Neural progenitor cell (in vitro differentiated cells): ENCODE measurements at regions not wholly inside any gene's neighbourhood (a gene's known extent, or its start where the extent isn't known, plus 50 kb on each side); places are given as distances from the start of the nearest gene placed in this dataset.
"Not testable (repeated sequence)": the region's sequence is repeated elsewhere in the genome, so short reads cannot be mapped to it uniquely, and the experiment has no call there.

ENCODE experiments used
- DNase-seq: peaks from one replicate; pipeline ENCODE4 v3.0.0-alpha.2; 2016; ENCODE audit warnings: low spot score
- H2AFZ ChIP-seq: fragments of 200-600 bp; sonication (generic); replicated peaks from 2 replicates; pipeline ENCODE4 v1.6.1; 2016; ENCODE audit warnings: antibody characterized with exemption
- H3F3A ChIP-seq: fragments of 200-600 bp; sonication (generic); 2 replicates; pipeline ENCODE4 v1.6.1; 2016; ENCODE audit warnings: antibody characterized with exemption, low read depth
- H3K27ac ChIP-seq: fragments of 200-600 bp; sonication (generic); 2 replicates; pipeline ENCODE4 v1.5.1; 2016; ENCODE audit warnings: mild to moderate bottlenecking
- H3K27me3 ChIP-seq: fragments of 200-600 bp; sonication (generic); 2 replicates; pipeline ENCODE4 v1.6.1; 2016; ENCODE audit warnings: mild to moderate bottlenecking, moderate library complexity
- H3K36me3 ChIP-seq: fragments of 200-600 bp; sonication (generic); 2 replicates; pipeline ENCODE4 v1.5.1; 2016
- H3K4me1 ChIP-seq: fragments of 200-600 bp; sonication (generic); 2 replicates; pipeline ENCODE4 v1.6.1; 2016; ENCODE audit warnings: mixed run types
- H3K4me2 ChIP-seq: fragments of 200-600 bp; sonication (generic); 2 replicates; pipeline ENCODE4 v1.6.1; 2016
- H3K4me3 ChIP-seq: fragments of 200-600 bp; sonication (generic); 2 replicates; pipeline ENCODE4 v1.5.1; 2016
- H3K79me2 ChIP-seq: fragments of 200-600 bp; sonication (generic); 2 replicates; pipeline ENCODE4 v1.6.1; 2016; ENCODE audit warnings: low read depth
- H3K9ac ChIP-seq: fragments of 200-600 bp; sonication (generic); 2 replicates; pipeline ENCODE4 v1.6.1; 2016
- H3K9me3 ChIP-seq: fragments of 200-600 bp; sonication (generic); 2 replicates; pipeline ENCODE4 v1.5.1; 2016; ENCODE audit warnings: low read depth
- H4K20me1 ChIP-seq: fragments of 200-600 bp; sonication (generic); 2 replicates; pipeline ENCODE4 v1.6.1; 2016; ENCODE audit warnings: low read depth
- H3K27ac Mint-ChIP-seq: 3 replicates; pipeline ENCODE4 v1.8.0; 2021; ENCODE audit warnings: mixed read lengths
- H3K27me3 Mint-ChIP-seq: 2 replicates; pipeline ENCODE4 v1.8.0; 2022; ENCODE audit warnings: low read depth, mild to moderate bottlenecking, inconsistent platforms, moderate library complexity, mixed read lengths; ENCODE audit not compliant: insufficient read depth
- H3K36me3 Mint-ChIP-seq: 3 replicates; pipeline ENCODE4 v1.8.0; 2021; ENCODE audit warnings: mixed read lengths
- H3K4me1 Mint-ChIP-seq: 3 replicates; pipeline ENCODE4 v1.8.0; 2021; ENCODE audit warnings: mixed read lengths
- H3K4me3 Mint-ChIP-seq: 3 replicates; pipeline ENCODE4 v1.8.0; 2021; ENCODE audit warnings: mild to moderate bottlenecking, moderate library complexity, mixed read lengths
- H3K9me3 Mint-ChIP-seq: 3 replicates; pipeline ENCODE4 v1.8.0; 2020; ENCODE audit warnings: mixed read lengths
- EZH2 ChIP-seq: fragments of 200-600 bp; sonication (generic); IDR thresholded peaks from 2 replicates; pipeline ENCODE4 v1.6.1; 2017; ENCODE audit warnings: antibody characterized with exemption, mild to moderate bottlenecking, moderate library complexity
- EZH2phosphoT487 ChIP-seq: fragments of 200-600 bp; sonication (generic); IDR thresholded peaks from 2 replicates; pipeline ENCODE4 v1.6.1; 2017; ENCODE audit warnings: antibody characterized with exemption
- TF ChIP-seq, protein P1 (sequence below): fragments of 200-600 bp; sonication (generic); IDR thresholded peaks from 2 replicates; pipeline ENCODE4 v1.5.1; 2017; ENCODE audit warnings: antibody characterized with exemption, mild to moderate bottlenecking

DNA sequence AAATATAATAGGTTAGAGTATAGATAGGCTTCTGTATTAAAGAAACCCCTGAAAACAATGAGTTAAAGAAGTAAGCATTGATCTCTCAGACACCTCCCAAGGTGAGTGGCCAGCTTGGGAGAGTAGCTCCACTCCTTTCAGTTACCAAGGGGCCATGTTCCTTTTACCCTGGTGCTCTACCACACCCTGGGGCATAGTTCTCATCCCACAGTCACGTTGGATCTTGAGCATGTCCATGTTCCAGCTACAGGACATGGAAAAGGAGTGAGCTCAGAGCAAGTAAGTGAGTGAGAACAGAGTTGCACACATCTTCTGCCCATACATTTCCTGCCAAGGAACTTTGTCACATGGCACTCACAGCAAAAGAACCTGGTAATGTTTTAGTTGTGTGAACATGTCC is 325.9 kb upstream of the SLC39A10 start:
- H3K79me2 ChIP-seq, result no peaks in the 10 kb centered on the region
- H3K4me1 Mint-ChIP-seq, result no peaks in the 10 kb centered on the region
- no peaks in the 10 kb centered on the region for H4K20me1 ChIP-seq
- DNase-seq, result no peak
- no peak overlapping the region for H3K27ac Mint-ChIP-seq
- H3F3A ChIP-seq, result no peaks in the 10 kb centered on the region
- no peak overlapping the region for H3K4me2 ChIP-seq
- no peaks in the 10 kb centered on the region for H3K27me3 Mint-ChIP-seq
- H3K36me3 ChIP-seq, result no peaks in the 10 kb centered on the region
- H3K4me3 Mint-ChIP-seq, result no peak overlapping the region
- H3K27ac ChIP-seq, result no peak overlapping the region
- no peaks in the 10 kb centered on the region for H3K27me3 ChIP-seq
- TF ChIP-seq EZH2 (no peak), EZH2phosphoT487 (no peak)
- H3K36me3 Mint-ChIP-seq, result no peaks in the 10 kb centered on the region
- no peak overlapping the region for H2AFZ ChIP-seq
- no peak overlapping the region for H3K9ac ChIP-seq
- H3K9me3 Mint-ChIP-seq, result no peaks in the 10 kb centered on the region
- no peaks in the 10 kb centered on the region for H3K4me1 ChIP-seq
- H3K4me3 ChIP-seq, result no peak overlapping the region
- H3K9me3 ChIP-seq, result no peaks in the 10 kb centered on the region

DNA sequence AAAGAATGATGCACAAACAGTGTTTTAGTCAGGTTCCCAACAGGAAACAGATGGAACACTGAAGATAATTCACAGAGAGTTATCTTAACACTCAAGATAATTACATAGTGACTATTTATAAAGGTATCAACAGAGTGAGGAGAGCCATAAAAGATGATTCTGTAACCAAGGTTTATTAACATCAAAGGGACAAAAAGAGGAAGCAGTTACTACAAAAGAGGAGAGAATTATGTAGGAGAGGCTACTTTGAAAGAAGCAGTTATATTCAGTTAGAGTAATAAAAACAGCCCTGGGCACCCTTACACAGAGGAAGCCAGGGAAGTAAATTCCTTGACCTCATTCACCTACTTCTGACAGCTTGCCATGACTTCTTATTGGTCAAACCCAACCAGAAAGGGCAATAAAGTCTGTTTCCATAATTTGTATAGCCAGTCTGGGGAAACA is 326.5 kb upstream of the SLC39A10 start:
- Histone ChIP-seq H2AFZ (no peak overlapping the region), H3K4me2 (no peak overlapping the region), H3K4me3 (no peak overlapping the region), H3K4me1 (no peaks in the 10 kb centered on the region), H3K9ac (no peak overlapping the region), H3K9me3 (no peaks in the 10 kb centered on the region), H3K27me3 (no peaks in the 10 kb centered on the region), H3K36me3 (no peaks in the 10 kb centered on the region), H3K27ac (no peak overlapping the region), H3K79me2 (no peaks in the 10 kb centered on the region), H3F3A (no peaks in the 10 kb centered on the region), H4K20me1 (no peaks in the 10 kb centered on the region)
- TF ChIP-seq, protein P1, sequence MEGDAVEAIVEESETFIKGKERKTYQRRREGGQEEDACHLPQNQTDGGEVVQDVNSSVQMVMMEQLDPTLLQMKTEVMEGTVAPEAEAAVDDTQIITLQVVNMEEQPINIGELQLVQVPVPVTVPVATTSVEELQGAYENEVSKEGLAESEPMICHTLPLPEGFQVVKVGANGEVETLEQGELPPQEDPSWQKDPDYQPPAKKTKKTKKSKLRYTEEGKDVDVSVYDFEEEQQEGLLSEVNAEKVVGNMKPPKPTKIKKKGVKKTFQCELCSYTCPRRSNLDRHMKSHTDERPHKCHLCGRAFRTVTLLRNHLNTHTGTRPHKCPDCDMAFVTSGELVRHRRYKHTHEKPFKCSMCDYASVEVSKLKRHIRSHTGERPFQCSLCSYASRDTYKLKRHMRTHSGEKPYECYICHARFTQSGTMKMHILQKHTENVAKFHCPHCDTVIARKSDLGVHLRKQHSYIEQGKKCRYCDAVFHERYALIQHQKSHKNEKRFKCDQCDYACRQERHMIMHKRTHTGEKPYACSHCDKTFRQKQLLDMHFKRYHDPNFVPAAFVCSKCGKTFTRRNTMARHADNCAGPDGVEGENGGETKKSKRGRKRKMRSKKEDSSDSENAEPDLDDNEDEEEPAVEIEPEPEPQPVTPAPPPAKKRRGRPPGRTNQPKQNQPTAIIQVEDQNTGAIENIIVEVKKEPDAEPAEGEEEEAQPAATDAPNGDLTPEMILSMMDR, result no peak
- TF ChIP-seq EZH2 (no peak), EZH2phosphoT487 (no peak)
- no peak for DNase-seq
- H3K9me3 Mint-ChIP-seq, result no peaks in the 10 kb centered on the region
- no peak overlapping the region for H3K4me3 Mint-ChIP-seq
- H3K4me1 Mint-ChIP-seq, result no peaks in the 10 kb centered on the region
- H3K27me3 Mint-ChIP-seq, result no peaks in the 10 kb centered on the region
- no peak overlapping the region for H3K27ac Mint-ChIP-seq
- no peaks in the 10 kb centered on the region for H3K36me3 Mint-ChIP-seq

DNA sequence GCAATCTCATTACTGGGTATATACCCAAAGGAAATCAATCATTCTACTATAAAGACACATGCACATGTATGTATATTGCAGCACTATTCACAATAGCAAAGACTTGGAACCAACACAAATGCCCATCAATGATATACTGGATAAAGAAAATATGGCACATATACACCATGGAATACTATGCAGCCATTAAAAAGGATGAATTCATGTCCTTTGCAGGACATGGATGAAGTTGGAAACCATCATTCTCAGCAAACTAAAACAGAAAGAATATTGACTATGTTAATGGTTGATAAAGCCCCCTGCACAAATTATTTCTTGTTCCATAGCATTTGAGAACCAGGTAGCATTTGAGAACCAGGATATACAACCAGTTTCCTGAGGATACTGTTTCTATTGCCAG is 327.2 kb upstream of the SLC39A10 start:
- H3K27me3 Mint-ChIP-seq, H3K27ac Mint-ChIP-seq, H3K4me3 ChIP-seq, DNase-seq, H3F3A ChIP-seq, H3K36me3 ChIP-seq, H3K27ac ChIP-seq, H3K9me3 Mint-ChIP-seq, H3K9me3 ChIP-seq, H3K4me1 Mint-ChIP-seq, H4K20me1 ChIP-seq, H3K79me2 ChIP-seq, H3K4me1 ChIP-seq, H2AFZ ChIP-seq, H3K4me3 Mint-ChIP-seq, H3K36me3 Mint-ChIP-seq, H3K27me3 ChIP-seq, H3K9ac ChIP-seq, H3K4me2 ChIP-seq: not testable (repeated sequence)

DNA sequence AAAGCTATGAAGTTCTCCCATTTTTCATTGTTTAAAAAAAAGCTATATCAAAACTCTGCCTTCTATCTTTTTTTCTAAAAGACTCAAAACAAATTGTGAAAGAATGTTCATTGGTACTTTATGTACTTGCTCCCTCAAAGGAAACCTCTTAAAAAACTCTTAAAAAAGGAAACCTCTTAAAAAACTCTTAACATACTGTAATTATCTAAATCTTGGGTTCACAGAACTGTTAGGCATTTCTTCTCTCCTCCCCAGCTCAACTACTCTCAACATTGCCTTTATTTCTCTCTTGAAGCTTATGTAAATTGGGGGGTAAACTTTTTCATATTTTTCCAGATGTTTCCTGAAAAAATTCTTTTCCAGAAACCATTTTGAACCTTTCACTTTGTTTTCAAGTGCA is 330.5 kb upstream of the SLC39A10 start:
- no peaks in the 10 kb centered on the region for H3K27me3 ChIP-seq
- H3K4me3 ChIP-seq, result no peak overlapping the region
- H3K27ac Mint-ChIP-seq, result no peak overlapping the region
- H4K20me1 ChIP-seq, result no peaks in the 10 kb centered on the region
- H3K9me3 Mint-ChIP-seq, result peaks cover 4% of the 10 kb centered on the region
- no peak overlapping the region for H3K27ac ChIP-seq
- no peaks in the 10 kb centered on the region for H3K9me3 ChIP-seq
- H3K4me1 ChIP-seq, result no peaks in the 10 kb centered on the region
- H3K4me2 ChIP-seq, result no peak overlapping the region
- H3K79me2 ChIP-seq, result no peaks in the 10 kb centered on the region
- DNase-seq, result no peak
- no peaks in the 10 kb centered on the region for H3F3A ChIP-seq
- no peak overlapping the region for H3K4me3 Mint-ChIP-seq
- no peaks in the 10 kb centered on the region for H3K36me3 Mint-ChIP-seq
- H3K4me1 Mint-ChIP-seq, result no peaks in the 10 kb centered on the region
- no peaks in the 10 kb centered on the region for H3K36me3 ChIP-seq
- TF ChIP-seq, protein P1, result no peak
- TF ChIP-seq EZH2phosphoT487 (no peak), EZH2 (no peak)
- H3K27me3 Mint-ChIP-seq, result no peaks in the 10 kb centered on the region
- H3K9ac ChIP-seq, result no peak overlapping the region
- H2AFZ ChIP-seq, result no peak overlapping the region
